OCI-LY7 (cell line): ENCODE measurements at regions not wholly inside any gene's neighbourhood (a gene's known extent, or its start where the extent isn't known, plus 50 kb on each side); places are given as distances from the start of the nearest gene placed in this dataset.

Experiments
- BruUV-seq: library from RNA; stranded (reverse); fragments of 400-500 nt; replicated peaks from 2 replicates; lab custom pipeline; 2021; lab: Mats Ljungman, UMichigan
- CTCF ChIA-PET: fragments of 300-600 bp; sonication (Branson Sonifier 250); formaldehyde crosslinking; loops from one replicate; lab custom pipeline; 2022; ENCODE audit warnings: antibody characterized with exemption; ENCODE audit not compliant: unreplicated experiment; lab: Charles Lee
- POLR2A ChIA-PET: fragments of 300-600 bp; sonication (Branson Sonifier 250); formaldehyde crosslinking; loops from one replicate; lab custom pipeline; 2022; ENCODE audit warnings: antibody characterized with exemption; lab: Charles Lee
- DNase-seq: peaks from one replicate; pipeline ENCODE4 v3.0.0-alpha.2; 2015; ENCODE audit warnings: low spot score
- H2AFZ ChIP-seq: fragments of 200-600 bp; sonication (generic), shearing (Covaris generic); 2 replicates; pipeline ENCODE4 v1.6.1; 2014; ENCODE audit warnings: mild to moderate bottlenecking, antibody characterized with exemption, low read length, moderate library complexity
- H3K27ac ChIP-seq: fragments of 200-600 bp; sonication (generic); 2 replicates; pipeline ENCODE4 v1.5.1; 2014; ENCODE audit warnings: mixed run types, low read depth, mild to moderate bottlenecking, moderate library complexity, low read length, inconsistent platforms; ENCODE audit not compliant: poor library complexity, severe bottlenecking
- H3K36me3 ChIP-seq: fragments of 200-600 bp; sonication (generic); 2 replicates; pipeline ENCODE4 v1.6.1; 2014; ENCODE audit warnings: mild to moderate bottlenecking, antibody characterized with exemption, low read length, moderate library complexity, mixed read lengths; ENCODE audit not compliant: insufficient read depth
- H3K4me1 ChIP-seq: fragments of 200-600 bp; sonication (generic); 2 replicates; pipeline ENCODE4 v1.5.1; 2014; ENCODE audit warnings: mild to moderate bottlenecking, low read length; ENCODE audit not compliant: insufficient read depth, poor library complexity, severe bottlenecking
- H3K4me2 ChIP-seq: fragments of 200-600 bp; sonication (generic); 2 replicates; pipeline ENCODE4 v1.6.1; 2014; ENCODE audit warnings: mild to moderate bottlenecking, low read length
- H3K4me3 ChIP-seq: fragments of 200-600 bp; sonication (generic); 2 replicates; pipeline ENCODE4 v1.5.1; 2014; ENCODE audit warnings: mild to moderate bottlenecking, low read depth, low read length; ENCODE audit not compliant: poor library complexity, severe bottlenecking
- H3K79me2 ChIP-seq: fragments of 200-600 bp; sonication (generic); 2 replicates; pipeline ENCODE4 v1.6.1; 2016; ENCODE audit warnings: low read depth, mild to moderate bottlenecking, low read length, moderate library complexity, mixed read lengths; ENCODE audit not compliant: insufficient read depth
- H3K9me2 ChIP-seq: fragments of 200-600 bp; sonication (generic); 2 replicates; pipeline ENCODE4 v1.6.1; 2016; ENCODE audit warnings: mild to moderate bottlenecking, low read length, mixed read lengths; ENCODE audit not compliant: insufficient read depth
- H3K9me3 ChIP-seq: fragments of 200-600 bp; sonication (generic); 2 replicates; pipeline ENCODE4 v1.6.1; 2014; ENCODE audit warnings: mild to moderate bottlenecking, mixed run types, low read length, mixed read lengths
- H4K20me1 ChIP-seq: fragments of 200-600 bp; sonication (generic); 2 replicates; pipeline ENCODE4 v1.6.1; 2014; ENCODE audit warnings: mild to moderate bottlenecking, antibody characterized with exemption, low read length, moderate library complexity, mixed read lengths; ENCODE audit not compliant: insufficient read depth
- CTCF ChIP-seq: fragments of 200-600 bp; sonication (generic); conservative IDR thresholded peaks from 2 replicates; pipeline ENCODE4 v1.5.1; 2014; ENCODE audit warnings: mild to moderate bottlenecking, antibody characterized with exemption, low read length, moderate library complexity, mixed read lengths
- EZH2phosphoT487 ChIP-seq: fragments of 200-600 bp; sonication (generic); IDR thresholded peaks from 2 replicates; pipeline ENCODE4 v1.6.1; 2018; ENCODE audit warnings: low read depth, borderline replicate concordance, mild to moderate bottlenecking, mixed run types, antibody characterized with exemption, low read length, moderate library complexity, mixed read lengths
- intact Hi-C: fragments of 100-400 bp; cut with micrococcal nuclease; formaldehyde crosslinking; loops from one replicate; pipeline ENCODE4 v1.10.0; 2022; ENCODE audit not compliant: unreplicated experiment

- H3K79me2 ChIP-seq: no peaks in the 10 kb centered on the region
- ChIA-PET POLR2A (interaction anchor here (0.7 to 1.2 kb wide), 2 partner anchors 8 to 996 kb away, joined by 3 read pairs; partner anchors contain the start of gene URAD), CTCF (interaction anchor here (1.5 kb wide), 1 partner anchor 9 kb away, joined by 3 read pairs; no protein-coding TSS in a partner anchor)
- peaks cover 10% of the 10 kb centered on the region for H3K9me3 ChIP-seq
- peaks cover 14% of the 10 kb centered on the region for H3K4me1 ChIP-seq
- H3K36me3 ChIP-seq: no peaks in the 10 kb centered on the region; the same call in 1 of the 2 replicates
- no peak overlapping the region for H2AFZ ChIP-seq
- no peak overlapping the region for H3K27ac ChIP-seq
- H4K20me1 ChIP-seq: no peaks in the 10 kb centered on the region
- no peak overlapping the region for H3K4me3 ChIP-seq
- no peak overlapping the region for H3K4me2 ChIP-seq
- BruUV-seq: no TSS peak
- H3K9me2 ChIP-seq: peaks cover 3% of the 10 kb centered on the region; the same call in 1 of the 2 replicates
- no peak for DNase-seq
- intact Hi-C loops: no loop called here
- TF ChIP-seq CTCF (no peak), EZH2phosphoT487 (no peak)
Observed at GRCh38 chr13:26992951-26993719, 178.5 kb downstream of the USP12 start.

- DNase-seq: no peak
- Histone ChIP-seq H3K4me3 (no peak overlapping the region), H3K4me1 (no peaks in the 10 kb centered on the region), H2AFZ (no peak overlapping the region), H3K79me2 (no peaks in the 10 kb centered on the region), H3K9me3 (peaks cover 9% of the 10 kb centered on the region), H3K27ac (no peak overlapping the region), H4K20me1 (no peaks in the 10 kb centered on the region), H3K9me2 (peaks cover 3% of the 10 kb centered on the region; the same call in 1 of the 2 replicates), H3K36me3 (no peaks in the 10 kb centered on the region; the same call in 1 of the 2 replicates), H3K4me2 (no peak overlapping the region)
- BruUV-seq: no TSS peak
- ChIA-PET CTCF (interaction anchor here (1.5 kb wide), 1 partner anchor 10 kb away, joined by 3 read pairs; no protein-coding TSS in a partner anchor), POLR2A (interaction anchor here (1.1 kb wide), 1 partner anchor 308 kb away, joined by 3 read pairs; no protein-coding TSS in a partner anchor)
- intact Hi-C loops: no loop called here
- TF ChIP-seq CTCF (no peak), EZH2phosphoT487 (no peak)
Observed at GRCh38 chr13:26991508-26992181, 180.0 kb downstream of the USP12 start.
